ENCODE measurements at regions not wholly inside any gene's neighbourhood (a gene's known extent, or its start where the extent isn't known, plus 50 kb on each side); places are given as distances from the start of the nearest gene placed in this dataset.

GRCh38 chr13:69649063-69649392, 458.6 kb upstream of the ATXN8OS start:
- H3K36me3 ChIP-seq: no peaks in the 10 kb centered on the region
- H3K27me3 ChIP-seq: no peaks in the 10 kb centered on the region
- no peak for DNase-seq
- 77 to 86% methylated on average over 2 of the region's 2 CpGs for WGBS, 2 donors
- no peaks in the 10 kb centered on the region for H3K9me3 ChIP-seq
- intact Hi-C loops (cut with DNase I): no loop called here
- TF ChIP-seq POLR2A (IDR thresholded peaks at IDR 0.05) (no peak), CTCF (IDR thresholded peaks at IDR 0.05) (no peak), POLR2AphosphoS5 (IDR thresholded peaks at IDR 0.05) (no peak), EP300 (IDR thresholded peaks at IDR 0.05) (no peak)
- H3K27ac ChIP-seq: no peak overlapping the region
- no peaks in the 10 kb centered on the region for H3K4me1 ChIP-seq
- H3K4me3 ChIP-seq: no peak overlapping the region

- no peaks in the 10 kb centered on the region for H3K36me3 ChIP-seq
- intact Hi-C loops (cut with DNase I): no loop called here
- DNase-seq: no peak
- H3K27ac ChIP-seq: no peak overlapping the region
- 85 to 90% methylated on average over 3 of the region's 3 CpGs for WGBS, 2 donors
- H3K9me3 ChIP-seq: no peaks in the 10 kb centered on the region
- H3K27me3 ChIP-seq: no peaks in the 10 kb centered on the region
- TF ChIP-seq POLR2A (IDR thresholded peaks at IDR 0.05): no peak
- TF ChIP-seq EP300 (IDR thresholded peaks at IDR 0.05): no peak
- no peak for TF ChIP-seq POLR2AphosphoS5 (IDR thresholded peaks at IDR 0.05)
- no peak for TF ChIP-seq CTCF (IDR thresholded peaks at IDR 0.05)
- no peak overlapping the region for H3K4me3 ChIP-seq
- no peaks in the 10 kb centered on the region for H3K4me1 ChIP-seq
Observed at GRCh38 chr13:69648340-69649062, 459.1 kb upstream of the ATXN8OS start.

- no peak overlapping the region for H3K27ac ChIP-seq
Observed at GRCh38 chr13:69644447-69644846, 463.2 kb upstream of the ATXN8OS start.

GRCh38 chr13:69641773-69642172, 465.9 kb upstream of the ATXN8OS start:
- Histone ChIP-seq H3K9me3 (no peaks in the 10 kb centered on the region), H3K4me1 (no peaks in the 10 kb centered on the region), H3K36me3 (no peaks in the 10 kb centered on the region), H3K27me3 (no peaks in the 10 kb centered on the region), H3K27ac (no peak overlapping the region), H3K4me3 (no peak overlapping the region)
- no peak for DNase-seq
- intact Hi-C loops (cut with DNase I): no loop called here
- TF ChIP-seq POLR2AphosphoS5 (IDR thresholded peaks at IDR 0.05) (no peak), CTCF (IDR thresholded peaks at IDR 0.05) (no peak), POLR2A (IDR thresholded peaks at IDR 0.05) (no peak), EP300 (IDR thresholded peaks at IDR 0.05) (no peak)

More at GRCh38 chr13:69644447-69644846, 463.2 kb upstream of the ATXN8OS start:
- TF ChIP-seq EP300 (IDR thresholded peaks at IDR 0.05) (no peak), CTCF (IDR thresholded peaks at IDR 0.05) (no peak), POLR2A (IDR thresholded peaks at IDR 0.05) (no peak), POLR2AphosphoS5 (IDR thresholded peaks at IDR 0.05) (no peak)
- H3K27me3 ChIP-seq: no peaks in the 10 kb centered on the region
- intact Hi-C loops (cut with DNase I): no loop called here
- DNase-seq: no peak
- H3K36me3 ChIP-seq: no peaks in the 10 kb centered on the region
- H3K4me3 ChIP-seq: no peak overlapping the region
- no peaks in the 10 kb centered on the region for H3K9me3 ChIP-seq
- no peaks in the 10 kb centered on the region for H3K4me1 ChIP-seq

- H3K9me3 ChIP-seq: no peaks in the 10 kb centered on the region
- H3K4me3 ChIP-seq: no peak overlapping the region
- TF ChIP-seq POLR2A (IDR thresholded peaks at IDR 0.05) (no peak), POLR2AphosphoS5 (IDR thresholded peaks at IDR 0.05) (no peak), EP300 (IDR thresholded peaks at IDR 0.05) (no peak), CTCF (IDR thresholded peaks at IDR 0.05) (no peak)
- H3K4me1 ChIP-seq: no peaks in the 10 kb centered on the region
- no peak for DNase-seq
- intact Hi-C loops (cut with DNase I): no loop called here
- H3K36me3 ChIP-seq: no peaks in the 10 kb centered on the region
- no peak overlapping the region for H3K27ac ChIP-seq
- WGBS, 2 donors: 75 to 91% methylated on average over 1 of the region's 1 CpG
- H3K27me3 ChIP-seq: no peaks in the 10 kb centered on the region
Observed at GRCh38 chr13:69633044-69633443, 474.6 kb upstream of the ATXN8OS start.

Measured in sigmoid colon (tissue), 6 donors.